ENCODE measurements at regions not wholly inside any gene's neighbourhood (a gene's known extent, or its start where the extent isn't known, plus 50 kb on each side); places are given as distances from the start of the nearest gene placed in this dataset.
"Not testable (repeated sequence)": the region's sequence is repeated elsewhere in the genome, so short reads cannot be mapped to it uniquely, and the experiment has no call there.

DNA sequence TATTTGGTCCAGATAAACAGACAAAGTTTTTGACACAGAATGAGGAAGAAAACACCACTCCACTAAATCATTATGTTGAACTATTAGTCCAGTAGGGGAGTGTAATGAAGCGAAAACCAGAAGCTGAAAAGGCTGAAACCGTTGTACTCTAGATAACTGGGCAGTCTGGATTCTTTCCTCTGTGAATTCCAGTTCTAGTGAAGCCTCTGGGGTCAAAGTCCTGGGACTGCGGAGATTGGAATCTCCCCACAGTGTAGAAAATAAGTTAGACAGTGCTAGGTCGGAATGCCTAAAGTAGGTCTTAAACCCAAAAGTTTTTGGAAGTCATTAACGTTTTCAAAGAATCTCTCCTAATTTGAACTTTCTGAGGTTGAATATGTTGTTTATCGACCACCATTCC is 1589.9 kb downstream of the REEP3 start:
- not testable (repeated sequence) for TF ChIP-seq ZNF331 (CRISPR knock-in tag; IDR thresholded peaks at IDR 0.05; ENCODE audit: low read depth); NANOG (IDR thresholded peaks at IDR 0.05; ENCODE audit: borderline replicate concordance); EZH2phosphoT487 (IDR thresholded peaks at IDR 0.05; ENCODE audit: unreplicated experiment)
- TF ChIP-seq, protein P1, sequence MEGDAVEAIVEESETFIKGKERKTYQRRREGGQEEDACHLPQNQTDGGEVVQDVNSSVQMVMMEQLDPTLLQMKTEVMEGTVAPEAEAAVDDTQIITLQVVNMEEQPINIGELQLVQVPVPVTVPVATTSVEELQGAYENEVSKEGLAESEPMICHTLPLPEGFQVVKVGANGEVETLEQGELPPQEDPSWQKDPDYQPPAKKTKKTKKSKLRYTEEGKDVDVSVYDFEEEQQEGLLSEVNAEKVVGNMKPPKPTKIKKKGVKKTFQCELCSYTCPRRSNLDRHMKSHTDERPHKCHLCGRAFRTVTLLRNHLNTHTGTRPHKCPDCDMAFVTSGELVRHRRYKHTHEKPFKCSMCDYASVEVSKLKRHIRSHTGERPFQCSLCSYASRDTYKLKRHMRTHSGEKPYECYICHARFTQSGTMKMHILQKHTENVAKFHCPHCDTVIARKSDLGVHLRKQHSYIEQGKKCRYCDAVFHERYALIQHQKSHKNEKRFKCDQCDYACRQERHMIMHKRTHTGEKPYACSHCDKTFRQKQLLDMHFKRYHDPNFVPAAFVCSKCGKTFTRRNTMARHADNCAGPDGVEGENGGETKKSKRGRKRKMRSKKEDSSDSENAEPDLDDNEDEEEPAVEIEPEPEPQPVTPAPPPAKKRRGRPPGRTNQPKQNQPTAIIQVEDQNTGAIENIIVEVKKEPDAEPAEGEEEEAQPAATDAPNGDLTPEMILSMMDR (conservative IDR thresholded peaks at IDR 0.05; ENCODE audit: low read depth in 2 of 2), result not testable (repeated sequence)
